H1 (cell line): ENCODE measurements at regions not wholly inside any gene's neighbourhood (a gene's known extent, or its start where the extent isn't known, plus 50 kb on each side); places are given as distances from the start of the nearest gene placed in this dataset.

ENCODE experiments used
- CTCF ChIA-PET: fragments of 300-600 bp; sonication (Branson Sonifier 250); formaldehyde crosslinking; loops from one replicate; lab custom pipeline; 2021; ENCODE audit not compliant: partially characterized antibody; lab: Charles Lee
- POLR2A ChIA-PET: fragments of 300-600 bp; sonication (Branson Sonifier 250); formaldehyde crosslinking; loops from one replicate; lab custom pipeline; 2021; ENCODE audit warnings: inconsistent platforms; ENCODE audit not compliant: partially characterized antibody; lab: Charles Lee
- DNase-seq, 2 experiments: peaks; one replicate each; pipeline versions ENCODE4 v3.0.0 to v3.0.0-alpha.2; 2010 to 2022; ENCODE audit warnings: low spot score in 2 of 2, low read depth in 1 of 2, mixed read lengths in 1 of 2
- FAIRE-seq: peaks from 2 replicates; lab custom pipeline; 2011; peaks lifted over from hg19 to GRCh38; lab: Jason Lieb, UNC
- H2AFZ ChIP-seq: 2 replicates; pipeline ENCODE4 v1.8.1; 2012; ENCODE audit warnings: low read length, inconsistent platforms
- H2AK5ac ChIP-seq: 2 replicates; pipeline ENCODE4 v1.6.1; 2013; ENCODE audit warnings: low read depth, low read length
- H2BK120ac ChIP-seq: replicated peaks from 2 replicates; pipeline ENCODE3; 2013; ENCODE audit warnings: low read depth, low read length, inconsistent platforms
- H2BK12ac ChIP-seq: 2 replicates; pipeline ENCODE4 v1.6.1; 2013; ENCODE audit warnings: low read depth, low read length
- H2BK15ac ChIP-seq: 2 replicates; pipeline ENCODE4 v1.6.1; 2013; ENCODE audit warnings: low read length
- H2BK20ac ChIP-seq: 2 replicates; pipeline ENCODE4 v1.6.1; 2013; ENCODE audit warnings: low read length
- H2BK5ac ChIP-seq: 2 replicates; pipeline ENCODE4 v1.6.1; 2013; ENCODE audit warnings: low read depth, low read length
- H3K14ac ChIP-seq: 2 replicates; pipeline ENCODE4 v1.6.1; 2013; ENCODE audit warnings: inconsistent platforms; ENCODE audit not compliant: insufficient read length
- H3K18ac ChIP-seq: 2 replicates; pipeline ENCODE4 v1.6.1; 2013; ENCODE audit warnings: low read length; ENCODE audit errors: extremely low read depth
- H3K23ac ChIP-seq: 2 replicates; pipeline ENCODE4 v1.6.1; 2013; ENCODE audit warnings: inconsistent platforms; ENCODE audit not compliant: insufficient read length
- H3K23me2 ChIP-seq: 2 replicates; pipeline ENCODE4 v1.6.1; 2013; ENCODE audit warnings: low read depth, low read length
- H3K27ac ChIP-seq: 2 replicates; pipeline ENCODE4 v1.6.1; 2011; ENCODE audit warnings: low read depth, low read length, inconsistent platforms
- H3K27me3 ChIP-seq, 4 experiments: replicated peaks in 1 of 4; 1 replicate in 1 of 4; 2 replicates in 3 of 4; pipeline versions ENCODE4 v1.6.1 to v1.8.1; 2011 to 2013; ENCODE audit warnings: low read length in 3 of 4, mild to moderate bottlenecking in 3 of 4, inconsistent platforms in 2 of 4, mixed read lengths in 2 of 4, moderate library complexity in 1 of 4; ENCODE audit not compliant: control insufficient read depth in 3 of 4, insufficient read depth in 3 of 4; ENCODE audit errors: extremely low read depth in 1 of 4
- H3K36me3 ChIP-seq, 4 experiments: 2 replicates each; pipeline versions ENCODE4 v1.6.1 to v1.8.1; 2011 to 2013; ENCODE audit warnings: mild to moderate bottlenecking in 4 of 4, low read length in 3 of 4, moderate library complexity in 2 of 4, control low read depth in 1 of 4, inconsistent platforms in 1 of 4; ENCODE audit not compliant: insufficient read depth in 4 of 4, control insufficient read depth in 2 of 4
- H3K4ac ChIP-seq: replicated peaks from 2 replicates; pipeline ENCODE3; 2013; ENCODE audit warnings: low read length, low read depth, mixed read lengths, inconsistent platforms; ENCODE audit not compliant: insufficient read length
- H3K4me1 ChIP-seq, 4 experiments: replicated peaks in 1 of 4; 1 replicate in 1 of 4; 2 replicates in 3 of 4; pipeline versions ENCODE4 v1.6.1 to v1.8.1; 2011 to 2013; ENCODE audit warnings: low read length in 3 of 4, inconsistent platforms in 2 of 4, mixed read lengths in 1 of 4; ENCODE audit not compliant: insufficient read depth in 4 of 4, control insufficient read depth in 3 of 4
- H3K4me2 ChIP-seq, 2 experiments: 2 replicates each; pipeline versions ENCODE4 v1.6.1 to v1.8.1; 2011 to 2013; ENCODE audit warnings: low read depth in 2 of 2, low read length in 2 of 2, control low read depth in 1 of 2, inconsistent platforms in 1 of 2, mild to moderate bottlenecking in 1 of 2; ENCODE audit not compliant: insufficient read depth in 1 of 2
- H3K4me3 ChIP-seq, 4 experiments: fragments of 200-600, 300-600 bp in 1 of 4; sonication (generic), shearing (Covaris generic), sonication (Bioruptor Twin) in 1 of 4; 2 replicates each; pipeline versions ENCODE4 v1.5.1 to v1.8.1; 2011 to 2016; ENCODE audit warnings: low read length in 4 of 4, low read depth in 3 of 4, control low read depth in 2 of 4, inconsistent platforms in 2 of 4, mild to moderate bottlenecking in 2 of 4, mixed read lengths in 1 of 4, moderate library complexity in 1 of 4; ENCODE audit not compliant: insufficient read depth in 2 of 4; ENCODE audit errors: extremely low read depth in 1 of 4
- H3K56ac ChIP-seq: replicated peaks from 2 replicates; pipeline ENCODE3; 2013; ENCODE audit warnings: low read depth, mild to moderate bottlenecking, mixed read lengths, low read length, inconsistent platforms; ENCODE audit not compliant: insufficient read length
- H3K79me1 ChIP-seq: 2 replicates; pipeline ENCODE4 v1.6.1; 2013; ENCODE audit warnings: low read depth, low read length, control low read depth
- H3K79me2 ChIP-seq, 2 experiments: 2 replicates each; pipeline versions ENCODE4 v1.6.1 to v1.8.1; 2012 to 2013; ENCODE audit warnings: low read length in 2 of 2, mild to moderate bottlenecking in 2 of 2, inconsistent platforms in 1 of 2; ENCODE audit not compliant: insufficient read depth in 2 of 2, control insufficient read depth in 1 of 2
- H3K9ac ChIP-seq, 4 experiments: replicated peaks in 1 of 4; 1 replicate in 1 of 4; 2 replicates in 3 of 4; pipeline versions ENCODE4 v1.6.1 to v1.8.1; 2011 to 2013; ENCODE audit warnings: low read depth in 3 of 4, low read length in 3 of 4, control low read depth in 2 of 4, mild to moderate bottlenecking in 2 of 4, moderate library complexity in 2 of 4, inconsistent platforms in 1 of 4; ENCODE audit errors: extremely low read depth in 1 of 4
- H3K9me3 ChIP-seq, 2 experiments: 2 replicates each; pipeline versions ENCODE4 v1.6.1 to v1.8.1; 2012 to 2013; ENCODE audit warnings: mild to moderate bottlenecking in 2 of 2, moderate library complexity in 2 of 2, control low read depth in 1 of 2, inconsistent platforms in 1 of 2, low read depth in 1 of 2, low read length in 1 of 2, mixed read lengths in 1 of 2; ENCODE audit not compliant: insufficient read depth in 2 of 2
- H4K20me1 ChIP-seq, 2 experiments: replicated peaks in 1 of 2; 2 replicates each; pipeline versions ENCODE3 to v1.8.1; 2011 to 2013; ENCODE audit warnings: inconsistent platforms in 2 of 2, low read length in 2 of 2, mild to moderate bottlenecking in 1 of 2; ENCODE audit not compliant: insufficient read depth in 2 of 2, control insufficient read depth in 1 of 2
- H4K5ac ChIP-seq: 2 replicates; pipeline ENCODE4 v1.6.1; 2013; ENCODE audit warnings: low read length, low read depth, mixed read lengths, inconsistent platforms; ENCODE audit not compliant: insufficient read length
- H4K8ac ChIP-seq: 2 replicates; pipeline ENCODE4 v1.8.0; 2013; ENCODE audit warnings: mild to moderate bottlenecking, moderate library complexity, low read length, inconsistent platforms; ENCODE audit not compliant: insufficient read depth; ENCODE audit errors: extremely low read depth
- H4K91ac ChIP-seq: replicated peaks from 2 replicates; pipeline ENCODE3; 2013; ENCODE audit warnings: low read length, mixed read lengths, inconsistent platforms; ENCODE audit not compliant: insufficient read length
- TEAD4 ChIP-seq: IDR thresholded peaks from 2 replicates; pipeline ENCODE4 v1.6.1; 2012; ENCODE audit warnings: low read depth, low read length, inconsistent platforms, mixed read lengths
- WGBS, 2 experiments: shearing (Covaris generic) in 1 of 2; methylation state at CpG; one replicate each; pipeline versions ENCODE4 v1.1.6 to v1.1.7; 2013 to 2015; ENCODE audit warnings: low lambda C conversion rate in 2 of 2, mixed read lengths in 2 of 2, inconsistent platforms in 1 of 2, low coverage in 1 of 2, missing lambda C conversion rate in 1 of 2; ENCODE audit not compliant: insufficient replicate concordance in 2 of 2, insufficient coverage in 1 of 2, insufficient read length in 1 of 2; ENCODE audit errors: extremely low coverage in 1 of 2, missing lambda C conversion rate in 1 of 2; 5-methylcytosine and 5-hydroxymethylcytosine counted together

GRCh38 chr1:221643404-221644144, 98.3 kb downstream of the DUSP10 start:
- H2AK5ac ChIP-seq: no peak overlapping the region
- no peak overlapping the region for H4K91ac ChIP-seq
- H3K56ac ChIP-seq: no peak overlapping the region
- H4K20me1 ChIP-seq: no peaks in the 10 kb centered on the region
- no peak overlapping the region for H4K5ac ChIP-seq
- no peak overlapping the region for H2AFZ ChIP-seq
- TF ChIP-seq TEAD4: no peak
- TF ChIP-seq, all 59 proteins: peak for 0
- no peak overlapping the region for H2BK20ac ChIP-seq
- no peak overlapping the region for H2BK12ac ChIP-seq
- POLR2A ChIA-PET: no interaction called here
- no peak overlapping the region for H3K4me3 ChIP-seq
- CTCF ChIA-PET: interaction anchor here (0.9 kb wide), 2 partner anchors 8 to 100 kb away, joined by 3 to 5 read pairs; no protein-coding TSS in a partner anchor
- no peaks in the 10 kb centered on the region for H3K9me3 ChIP-seq
- no peak overlapping the region for H3K23ac ChIP-seq
- no peak overlapping the region for H3K4me2 ChIP-seq
- no peaks in the 10 kb centered on the region for H3K79me2 ChIP-seq
- no peaks in the 10 kb centered on the region for H3K23me2 ChIP-seq
- no peak overlapping the region for H2BK5ac ChIP-seq
- H3K79me1 ChIP-seq: no peaks in the 10 kb centered on the region
- 100% methylated on average over 1 of the region's 1 CpG; no CpG with 5 or more reads in 1 of the 2 experiments for WGBS, 2 experiments
- peaks cover 0 to 7% (median 4%) of the 10 kb centered on the region in 4 experiments; a peak in 4 of 7 replicates for H3K4me1 ChIP-seq
- H3K27ac ChIP-seq: no peak overlapping the region
- no peak overlapping the region for H4K8ac ChIP-seq
- FAIRE-seq (no peak), DNase-seq (no peak)
- H3K4ac ChIP-seq: no peak overlapping the region
- H2BK15ac ChIP-seq: no peak overlapping the region
- H3K36me3 ChIP-seq: no peaks in the 10 kb centered on the region
- no peak overlapping the region for H3K9ac ChIP-seq
- H3K14ac ChIP-seq: no peak overlapping the region
- no peaks in the 10 kb centered on the region for H3K27me3 ChIP-seq
- H3K18ac ChIP-seq: no peak overlapping the region
- H2BK120ac ChIP-seq: no peak overlapping the region
